ENCODE measurements at regions not wholly inside any gene's neighbourhood (a gene's known extent, or its start where the extent isn't known, plus 50 kb on each side); places are given as distances from the start of the nearest gene placed in this dataset.
A peak's percentile ranks its signal among the peaks of the same experiment; 100 is the strongest.

GRCh38 chr5:9832921-9833320 lies 202.8 kb upstream of the TAS2R1 start:
- no peak for DNase-seq (ENCODE audit: low spot score in 2 of 2, unreplicated experiment in 2 of 2)
- Mint-ChIP-seq H3K4me1 (peaks cover 49% of the 10 kb centered on the region), H3K36me3 (no peaks in the 10 kb centered on the region), H3K9me3 (no peaks in the 10 kb centered on the region), H3K4me3 (no peak overlapping the region), H3K27ac (no peak overlapping the region), H3K27me3 (ENCODE audit: low read depth) (no peaks in the 10 kb centered on the region)
- no peak for TF ChIP-seq CTCF (IDR thresholded peaks at IDR 0.05; ENCODE audit: unreplicated experiment)

DNA sequence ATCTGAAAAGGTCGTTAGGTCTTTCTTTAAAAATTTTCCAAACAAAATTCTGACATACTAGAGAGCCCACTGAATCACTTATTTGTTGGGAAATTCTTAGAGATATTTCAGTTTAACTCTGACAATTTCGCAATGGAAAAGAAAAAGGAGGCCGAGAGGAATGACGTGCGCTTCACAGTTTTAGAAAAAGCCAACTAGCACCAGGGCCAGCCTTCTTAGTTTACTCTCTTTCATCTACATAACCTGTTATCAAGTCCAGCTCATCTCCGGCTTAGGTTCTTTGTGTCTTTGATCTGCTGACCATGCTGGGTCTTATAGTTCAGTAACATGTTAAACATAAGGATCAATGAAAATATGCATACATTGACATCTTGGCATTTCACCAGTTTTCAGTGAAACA lies 201.7 kb upstream of the TAS2R1 start:
- H3K4me3 Mint-ChIP-seq: no peak overlapping the region
- no peaks in the 10 kb centered on the region for H3K36me3 Mint-ChIP-seq
- no peak for TF ChIP-seq CTCF (IDR thresholded peaks at IDR 0.05; ENCODE audit: unreplicated experiment)
- H3K4me1 Mint-ChIP-seq: peaks cover 49% of the 10 kb centered on the region
- DNase-seq (ENCODE audit: low spot score in 2 of 2, unreplicated experiment in 2 of 2): no peak
- H3K9me3 Mint-ChIP-seq: no peaks in the 10 kb centered on the region
- no peak overlapping the region for H3K27ac Mint-ChIP-seq
- no peaks in the 10 kb centered on the region for H3K27me3 Mint-ChIP-seq (ENCODE audit: low read depth)

DNA sequence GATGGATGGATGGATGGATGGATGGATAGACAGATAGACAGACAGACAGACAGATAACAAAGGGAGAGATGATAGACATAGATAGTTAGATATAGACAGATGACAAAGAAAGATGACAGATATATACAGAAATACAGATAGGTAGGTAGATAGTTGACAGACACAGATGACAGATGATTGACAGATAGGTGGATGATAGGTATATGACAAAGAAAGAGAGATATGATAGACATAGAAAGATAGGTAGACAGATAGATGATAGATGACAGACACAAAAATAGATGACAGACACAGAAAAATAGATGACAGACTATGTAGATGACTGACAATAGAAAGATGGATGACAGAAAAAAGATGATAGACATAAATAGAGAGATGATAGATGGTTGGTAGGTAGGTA lies 200.0 kb upstream of the TAS2R1 start:
- Mint-ChIP-seq H3K4me3 (no peak overlapping the region), H3K9me3 (no peaks in the 10 kb centered on the region), H3K27ac (no peak overlapping the region), H3K36me3 (no peaks in the 10 kb centered on the region), H3K4me1 (peaks cover 49% of the 10 kb centered on the region), H3K27me3 (ENCODE audit: low read depth) (no peaks in the 10 kb centered on the region)
- TF ChIP-seq CTCF (IDR thresholded peaks at IDR 0.05; ENCODE audit: unreplicated experiment): no peak
- DNase-seq (ENCODE audit: low spot score in 2 of 2, unreplicated experiment in 2 of 2): no peak

DNA sequence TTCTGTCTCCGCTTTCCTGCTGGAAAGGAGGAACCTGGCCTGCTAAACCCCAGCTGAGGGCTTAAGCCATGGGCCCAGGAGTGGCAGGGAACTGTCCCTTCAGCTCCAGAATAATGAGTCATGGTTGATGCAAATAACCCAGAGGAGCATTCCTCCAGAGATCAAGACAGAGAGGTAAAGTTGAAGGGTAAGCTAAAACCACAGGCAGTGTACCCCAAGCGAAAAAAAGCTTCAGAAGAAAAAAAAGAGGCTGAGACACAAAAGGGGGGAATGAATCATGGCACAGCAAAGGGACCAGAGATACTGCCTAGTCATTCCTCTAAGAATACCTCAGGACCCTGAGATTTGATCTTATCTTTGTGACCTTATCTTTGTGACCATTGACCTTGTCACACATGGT lies 199.5 kb upstream of the TAS2R1 start:
- peaks cover 45% of the 10 kb centered on the region for H3K4me1 Mint-ChIP-seq
- no peaks in the 10 kb centered on the region for H3K9me3 Mint-ChIP-seq
- TF ChIP-seq CTCF (IDR thresholded peaks at IDR 0.05; ENCODE audit: unreplicated experiment): no peak
- H3K4me3 Mint-ChIP-seq: no peak overlapping the region
- H3K27ac Mint-ChIP-seq: no peak overlapping the region
- H3K36me3 Mint-ChIP-seq: no peaks in the 10 kb centered on the region
- no peak for DNase-seq (ENCODE audit: low spot score in 2 of 2, unreplicated experiment in 2 of 2)
- no peaks in the 10 kb centered on the region for H3K27me3 Mint-ChIP-seq (ENCODE audit: low read depth)

DNA sequence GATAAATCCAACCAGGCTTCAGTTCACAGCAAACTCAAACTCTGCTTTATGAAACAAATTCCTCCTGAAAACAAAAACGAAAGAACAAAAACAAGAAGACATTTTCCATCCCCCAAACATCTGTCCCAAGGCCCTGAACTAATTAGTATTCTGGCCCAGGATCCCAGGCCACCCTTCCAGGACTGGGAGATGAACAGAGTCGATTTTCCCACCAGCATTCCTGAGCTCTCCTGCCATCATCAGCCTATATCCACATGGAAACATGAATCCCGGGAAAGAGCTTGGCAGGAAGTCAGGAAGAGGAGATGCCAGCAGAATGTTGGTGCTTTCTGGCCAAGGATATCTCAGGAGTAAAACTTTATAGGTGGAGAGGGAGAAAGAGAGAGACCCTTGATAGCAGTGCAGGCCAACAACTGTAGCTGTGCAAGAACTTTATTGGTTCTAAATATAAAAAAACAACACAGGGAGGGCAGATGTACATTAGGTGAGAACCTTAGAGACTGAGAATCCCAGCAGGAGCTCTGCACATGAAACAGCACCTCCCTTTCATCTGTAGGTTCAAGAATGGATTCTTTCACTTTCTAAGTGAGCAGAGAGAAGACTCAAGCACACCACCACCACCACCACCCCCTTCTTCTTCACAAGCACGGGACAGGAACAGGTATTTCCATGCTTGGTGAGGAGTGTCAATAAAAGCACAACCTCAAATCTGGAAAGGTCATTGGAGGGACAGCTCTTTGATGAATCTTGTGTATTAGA lies 190.7 kb upstream of the TAS2R1 start:
- no peaks in the 10 kb centered on the region for H3K9me3 Mint-ChIP-seq
- no peak overlapping the region for H3K4me3 Mint-ChIP-seq
- no peaks in the 10 kb centered on the region for H3K36me3 Mint-ChIP-seq
- no peaks in the 10 kb centered on the region for H3K27me3 Mint-ChIP-seq (ENCODE audit: low read depth)
- no peak for TF ChIP-seq CTCF (IDR thresholded peaks at IDR 0.05; ENCODE audit: unreplicated experiment)
- DNase-seq (ENCODE audit: low spot score in 2 of 2, unreplicated experiment in 2 of 2): no peak
- peaks cover 4% of the 10 kb centered on the region for H3K4me1 Mint-ChIP-seq
- peak overlapping the region; percentile 7 for H3K27ac Mint-ChIP-seq

Data from mesothelial cell of epicardium (in vitro differentiated cells).